Neural crest cell (in vitro differentiated cells): ENCODE measurements at regions not wholly inside any gene's neighbourhood (a gene's known extent, or its start where the extent isn't known, plus 50 kb on each side); places are given as distances from the start of the nearest gene placed in this dataset.

Experiments
- DNase-seq: peaks from one replicate; pipeline ENCODE4 v3.0.0; 2021; ENCODE audit warnings: low read depth, mixed read lengths, low spot score
- H3K27ac Mint-ChIP-seq: one replicate; pipeline ENCODE4 v1.8.0; 2021; ENCODE audit warnings: mild to moderate bottlenecking, mixed read lengths; ENCODE audit not compliant: unreplicated experiment
- H3K27me3 Mint-ChIP-seq: 2 replicates; pipeline ENCODE4 v1.8.0; 2021; ENCODE audit warnings: low read depth, mild to moderate bottlenecking, mixed read lengths
- H3K36me3 Mint-ChIP-seq: 2 replicates; pipeline ENCODE4 v1.8.0; 2021; ENCODE audit warnings: low read depth, mild to moderate bottlenecking, mixed read lengths
- H3K4me1 Mint-ChIP-seq: 2 replicates; pipeline ENCODE4 v1.8.0; 2021; ENCODE audit warnings: mixed read lengths
- H3K4me3 Mint-ChIP-seq: one replicate; pipeline ENCODE4 v1.8.0; 2021; ENCODE audit warnings: mild to moderate bottlenecking, mixed read lengths
- H3K9me3 Mint-ChIP-seq: 2 replicates; pipeline ENCODE4 v1.8.0; 2021; ENCODE audit warnings: mixed read lengths
- TF ChIP-seq, protein P1 (sequence below): fragments of 200-600 bp; sonication (generic); conservative IDR thresholded peaks from 2 replicates; pipeline ENCODE4 v1.5.0; 2021; ENCODE audit warnings: antibody characterized with exemption, mild to moderate bottlenecking

DNA sequence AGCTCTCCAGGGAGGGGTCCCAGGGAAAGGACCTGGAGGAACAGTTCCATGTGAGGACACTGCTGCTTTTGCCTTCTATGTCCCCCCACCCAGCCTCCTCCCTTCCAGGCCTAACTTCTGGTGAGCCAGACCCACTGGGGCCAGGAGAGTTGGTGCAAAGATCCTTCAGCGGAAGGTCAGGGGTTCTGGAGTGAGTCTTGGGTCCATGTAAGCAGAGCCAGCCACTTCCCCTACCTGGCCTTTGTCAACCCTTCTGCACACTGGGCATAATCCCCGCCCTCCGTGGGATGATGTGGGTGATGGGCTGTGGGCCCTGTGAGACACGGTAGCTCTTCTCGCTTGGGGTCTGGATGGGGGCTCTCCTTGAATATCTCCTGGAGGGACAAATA is 76.9 kb downstream of the RHOB start:
- no peak for DNase-seq

DNA sequence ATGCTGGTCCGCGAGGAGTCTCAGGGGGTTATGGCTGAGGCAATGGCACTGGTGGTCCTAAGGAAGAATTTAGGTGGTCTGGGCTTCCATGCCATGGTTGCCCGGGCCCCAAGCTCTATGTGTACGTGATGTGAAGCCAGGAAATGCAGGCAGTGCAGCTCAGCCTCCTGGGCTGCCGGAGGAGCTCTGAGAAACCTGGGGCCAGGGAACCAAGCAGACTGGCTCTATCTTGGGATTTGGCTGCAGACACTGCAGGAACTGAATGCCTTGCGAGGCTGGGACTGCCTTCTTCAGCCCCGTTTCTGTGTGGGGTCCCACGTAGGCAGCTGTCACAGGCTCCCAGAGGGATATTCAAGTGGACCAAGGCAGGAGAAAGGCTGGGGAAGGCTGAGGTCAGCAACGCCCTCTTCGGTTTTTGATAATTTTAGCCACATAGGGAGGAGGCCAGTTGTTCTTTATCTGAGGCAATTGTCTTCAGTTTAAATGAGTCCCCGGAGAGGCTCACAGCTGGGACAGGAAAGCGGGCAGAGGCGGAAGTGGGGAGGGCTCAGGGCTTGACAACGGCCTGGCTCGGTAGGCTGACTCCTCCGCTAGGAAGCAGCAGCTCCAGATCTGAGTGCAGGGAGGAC is 77.7 kb downstream of the RHOB start:
- H3K36me3 Mint-ChIP-seq = no peaks in the 10 kb centered on the region
- DNase-seq = no peak
- peaks cover 33% of the 10 kb centered on the region for H3K4me1 Mint-ChIP-seq
- no peaks in the 10 kb centered on the region for H3K27me3 Mint-ChIP-seq
- no peaks in the 10 kb centered on the region for H3K9me3 Mint-ChIP-seq
- TF ChIP-seq, protein P1, sequence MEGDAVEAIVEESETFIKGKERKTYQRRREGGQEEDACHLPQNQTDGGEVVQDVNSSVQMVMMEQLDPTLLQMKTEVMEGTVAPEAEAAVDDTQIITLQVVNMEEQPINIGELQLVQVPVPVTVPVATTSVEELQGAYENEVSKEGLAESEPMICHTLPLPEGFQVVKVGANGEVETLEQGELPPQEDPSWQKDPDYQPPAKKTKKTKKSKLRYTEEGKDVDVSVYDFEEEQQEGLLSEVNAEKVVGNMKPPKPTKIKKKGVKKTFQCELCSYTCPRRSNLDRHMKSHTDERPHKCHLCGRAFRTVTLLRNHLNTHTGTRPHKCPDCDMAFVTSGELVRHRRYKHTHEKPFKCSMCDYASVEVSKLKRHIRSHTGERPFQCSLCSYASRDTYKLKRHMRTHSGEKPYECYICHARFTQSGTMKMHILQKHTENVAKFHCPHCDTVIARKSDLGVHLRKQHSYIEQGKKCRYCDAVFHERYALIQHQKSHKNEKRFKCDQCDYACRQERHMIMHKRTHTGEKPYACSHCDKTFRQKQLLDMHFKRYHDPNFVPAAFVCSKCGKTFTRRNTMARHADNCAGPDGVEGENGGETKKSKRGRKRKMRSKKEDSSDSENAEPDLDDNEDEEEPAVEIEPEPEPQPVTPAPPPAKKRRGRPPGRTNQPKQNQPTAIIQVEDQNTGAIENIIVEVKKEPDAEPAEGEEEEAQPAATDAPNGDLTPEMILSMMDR = no peak
- peak overlapping the region; percentile 96 for H3K27ac Mint-ChIP-seq
- peak overlapping the region; percentile 20 for H3K4me3 Mint-ChIP-seq

More for the DNA sequence above, 76.9 kb downstream of the RHOB start:
- Mint-ChIP-seq H3K4me1 (peaks cover 36% of the 10 kb centered on the region), H3K9me3 (no peaks in the 10 kb centered on the region), H3K4me3 (no peak overlapping the region), H3K27me3 (no peaks in the 10 kb centered on the region), H3K27ac (peak overlapping the region; percentile 96), H3K36me3 (no peaks in the 10 kb centered on the region)
- TF ChIP-seq, protein P1 = no peak

DNA sequence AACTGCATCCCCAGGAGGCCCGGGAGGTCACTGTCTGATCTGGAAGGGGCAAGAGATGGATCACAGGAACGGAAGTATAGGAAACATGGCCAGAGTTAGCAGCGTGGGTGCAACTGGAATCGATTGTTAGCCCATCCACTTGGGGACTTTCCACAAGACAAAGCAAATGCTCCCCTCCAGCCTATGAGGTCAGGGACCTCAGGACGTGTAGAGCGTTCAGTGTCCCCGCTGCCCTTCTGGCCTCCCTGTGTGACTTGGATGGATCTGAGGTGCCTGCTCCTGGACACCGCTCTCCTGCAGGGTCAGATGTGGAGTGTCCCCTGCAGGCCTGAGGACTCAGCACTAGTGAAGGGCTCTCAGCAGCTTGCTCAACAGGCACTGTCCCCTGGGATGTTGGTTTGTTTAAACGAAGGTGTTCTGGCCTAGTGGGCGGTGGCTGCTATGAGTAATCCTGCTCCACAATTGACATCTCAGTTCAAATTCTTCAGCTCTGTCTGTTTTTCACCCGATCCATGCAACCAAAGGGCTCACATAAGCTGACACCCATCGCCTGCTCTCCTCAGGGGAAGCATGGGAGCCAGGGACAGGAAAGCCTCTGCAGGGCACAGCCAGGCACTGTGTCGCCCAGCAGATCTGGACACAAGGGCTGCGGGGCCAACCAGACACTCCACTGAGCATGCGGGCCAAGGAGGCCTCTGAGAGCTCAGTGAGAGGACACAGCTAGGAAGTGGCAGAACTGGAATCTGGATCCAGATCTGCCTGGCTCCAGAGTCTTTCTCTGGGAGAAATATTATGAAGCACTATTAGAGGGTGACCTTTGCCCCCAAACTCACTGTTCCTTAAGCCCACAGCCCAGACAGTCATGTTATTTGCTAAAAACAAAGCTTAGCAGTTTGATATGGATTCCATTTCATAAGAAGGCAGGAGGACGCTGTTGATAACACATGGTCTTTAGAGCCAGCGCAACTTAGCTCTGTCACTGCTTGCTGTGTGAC is 78.5 kb downstream of the RHOB start:
- Mint-ChIP-seq H3K4me1 (peaks cover 33% of the 10 kb centered on the region), H3K27me3 (no peaks in the 10 kb centered on the region), H3K36me3 (no peaks in the 10 kb centered on the region), H3K27ac (peak overlapping the region; percentile 96), H3K9me3 (no peaks in the 10 kb centered on the region), H3K4me3 (peak overlapping the region; percentile 20)
- TF ChIP-seq, protein P1 = no peak
- no peak for DNase-seq

DNA sequence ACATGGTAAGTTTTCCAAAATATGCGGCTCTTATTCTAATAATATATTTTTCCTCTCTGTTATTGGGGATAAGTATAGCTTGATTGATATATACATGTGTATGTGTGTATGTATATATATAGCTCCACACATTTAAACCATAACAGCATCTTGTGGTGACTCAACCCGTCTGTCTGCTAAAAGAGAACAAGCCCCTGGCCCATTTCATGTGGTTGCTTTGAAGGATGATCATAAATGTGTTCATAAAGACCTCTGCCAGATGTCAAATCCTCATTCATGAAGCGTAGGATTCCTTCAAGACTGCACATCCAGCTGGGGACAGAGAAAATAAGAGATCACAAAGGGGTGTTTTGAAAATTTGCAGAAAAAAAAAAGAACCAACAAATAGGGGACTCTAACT is 79.3 kb downstream of the RHOB start:
- TF ChIP-seq, protein P1 = no peak
- H3K36me3 Mint-ChIP-seq = no peaks in the 10 kb centered on the region
- no peak for DNase-seq
- no peaks in the 10 kb centered on the region for H3K27me3 Mint-ChIP-seq
- H3K4me1 Mint-ChIP-seq = peaks cover 40% of the 10 kb centered on the region
- no peak overlapping the region for H3K27ac Mint-ChIP-seq
- no peak overlapping the region for H3K4me3 Mint-ChIP-seq
- H3K9me3 Mint-ChIP-seq = no peaks in the 10 kb centered on the region

DNA sequence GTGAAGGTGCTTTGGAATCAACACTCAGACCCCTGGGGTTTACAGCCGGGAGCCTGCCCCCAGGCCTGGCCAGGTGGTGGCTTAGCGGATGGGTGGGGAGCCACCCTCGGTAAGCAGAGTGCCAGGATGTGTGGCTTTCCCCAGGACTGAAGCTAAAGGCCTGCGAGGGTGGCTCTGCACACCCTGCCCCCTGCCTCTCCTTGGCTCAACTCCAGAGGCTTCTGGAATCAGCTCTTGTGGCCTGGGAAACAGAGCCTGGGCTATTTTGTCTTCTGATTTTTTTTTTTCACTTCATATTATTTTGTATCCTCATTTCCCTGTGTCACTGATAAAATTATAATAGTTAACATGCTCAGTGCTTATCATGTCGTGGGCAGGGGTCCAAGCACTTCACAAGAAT is 79.8 kb downstream of the RHOB start:
- TF ChIP-seq, protein P1 = no peak
- DNase-seq = no peak
- H3K9me3 Mint-ChIP-seq = no peaks in the 10 kb centered on the region
- peaks cover 45% of the 10 kb centered on the region for H3K4me1 Mint-ChIP-seq
- H3K27ac Mint-ChIP-seq = no peak overlapping the region
- H3K27me3 Mint-ChIP-seq = no peaks in the 10 kb centered on the region
- no peak overlapping the region for H3K4me3 Mint-ChIP-seq
- no peaks in the 10 kb centered on the region for H3K36me3 Mint-ChIP-seq
